RCC 7860 (cell line): ENCODE measurements at regions not wholly inside any gene's neighbourhood (a gene's known extent, or its start where the extent isn't known, plus 50 kb on each side); places are given as distances from the start of the nearest gene placed in this dataset.
A peak's percentile ranks its signal among the peaks of the same experiment; 100 is the strongest.

Experiments
- DNase-seq: peaks from one replicate; pipeline ENCODE4 v3.0.0-alpha.2; 2015; ENCODE audit warnings: low spot score
- FAIRE-seq: peaks from 2 replicates; lab custom pipeline; 2012; peaks lifted over from hg19 to GRCh38; lab: Jason Lieb, UNC

- DNase-seq (peak; percentile 57), FAIRE-seq (peak; percentile 52)
Measured at GRCh38 chr18:45167631-45168280, 447.5 kb upstream of the SLC14A2 start.

GRCh38 chr18:45168866-45169600, 446.2 kb upstream of the SLC14A2 start:
- DNase-seq, result peak; percentile 58
- FAIRE-seq, result no peak

GRCh38 chr18:45169610-45170009, 445.7 kb upstream of the SLC14A2 start:
- peak; percentile 69 for DNase-seq

GRCh38 chr18:45171679-45172191, 443.5 kb upstream of the SLC14A2 start:
- FAIRE-seq (no peak), DNase-seq (no peak)

More at GRCh38 chr18:45169610-45170009, 445.7 kb upstream of the SLC14A2 start:
- peak; percentile 72 for FAIRE-seq

DNA sequence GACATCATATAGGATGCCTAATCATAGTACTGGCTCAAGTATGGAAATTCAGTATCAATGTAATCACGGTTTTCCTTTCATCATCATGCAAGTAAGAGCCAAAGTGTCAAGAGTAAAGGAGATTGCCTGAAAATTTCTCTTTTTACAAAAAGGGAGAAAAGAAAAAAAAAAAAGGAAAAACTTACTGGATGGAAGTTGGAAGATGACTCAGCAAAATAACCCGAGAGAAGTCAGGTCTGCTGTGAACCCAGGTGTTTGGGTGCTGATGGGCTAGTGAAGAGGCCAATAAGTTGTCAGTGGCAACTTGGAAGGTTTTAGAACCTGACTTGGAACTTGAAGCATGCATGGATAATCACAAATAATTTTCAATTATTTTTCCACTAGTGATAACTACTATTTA, 441.9 kb upstream of the SLC14A2 start:
- FAIRE-seq, result no peak
- DNase-seq, result no peak

GRCh38 chr18:45173799-45174519, 441.3 kb upstream of the SLC14A2 start:
- FAIRE-seq (no peak), DNase-seq (no peak)

- FAIRE-seq, result no peak
- DNase-seq, result no peak
Measured at GRCh38 chr18:45174629-45175136, 440.6 kb upstream of the SLC14A2 start.

DNA sequence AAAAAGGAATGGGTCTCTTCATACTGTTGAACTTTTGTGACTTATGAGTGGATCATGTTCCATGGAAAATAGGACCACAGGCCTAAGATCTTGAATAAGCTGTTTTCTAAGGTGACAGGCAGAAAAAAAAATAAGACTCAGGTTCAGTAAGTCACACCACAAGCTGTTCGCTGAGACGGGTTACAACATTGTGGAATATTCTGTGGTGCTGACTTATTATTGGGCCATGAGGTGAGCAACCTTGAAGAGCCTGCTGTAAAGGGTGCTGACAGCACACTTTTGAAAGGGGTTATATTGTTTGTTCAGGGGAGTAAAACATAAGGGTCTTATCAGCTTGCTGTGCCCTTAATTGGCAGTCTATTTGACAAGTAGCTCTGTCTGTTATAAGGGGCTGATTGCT, 439.8 kb upstream of the SLC14A2 start:
- FAIRE-seq (no peak), DNase-seq (no peak)

GRCh38 chr18:45186832-45187231, 428.4 kb upstream of the SLC14A2 start:
- FAIRE-seq (no peak), DNase-seq (no peak)

DNA sequence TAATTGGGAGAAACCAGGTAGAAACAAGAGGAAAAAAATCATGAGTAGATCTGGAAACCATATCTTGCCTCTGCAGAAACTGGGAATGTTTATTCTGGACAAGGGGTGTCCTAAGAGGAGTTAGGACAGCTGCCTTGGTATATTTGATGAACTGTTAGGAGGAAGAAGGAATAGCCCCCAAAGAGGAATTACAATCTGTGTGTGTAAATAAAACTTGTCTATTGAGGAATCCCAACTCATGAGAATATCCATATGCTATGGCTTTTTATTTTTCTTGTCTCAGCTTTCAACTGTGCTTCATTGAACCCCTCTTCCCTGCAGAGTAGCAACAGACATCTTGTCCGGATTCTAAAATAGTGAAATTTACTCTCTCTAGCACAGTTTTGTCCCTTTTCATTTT, 423.5 kb upstream of the SLC14A2 start:
- DNase-seq (no peak), FAIRE-seq (no peak)

DNA sequence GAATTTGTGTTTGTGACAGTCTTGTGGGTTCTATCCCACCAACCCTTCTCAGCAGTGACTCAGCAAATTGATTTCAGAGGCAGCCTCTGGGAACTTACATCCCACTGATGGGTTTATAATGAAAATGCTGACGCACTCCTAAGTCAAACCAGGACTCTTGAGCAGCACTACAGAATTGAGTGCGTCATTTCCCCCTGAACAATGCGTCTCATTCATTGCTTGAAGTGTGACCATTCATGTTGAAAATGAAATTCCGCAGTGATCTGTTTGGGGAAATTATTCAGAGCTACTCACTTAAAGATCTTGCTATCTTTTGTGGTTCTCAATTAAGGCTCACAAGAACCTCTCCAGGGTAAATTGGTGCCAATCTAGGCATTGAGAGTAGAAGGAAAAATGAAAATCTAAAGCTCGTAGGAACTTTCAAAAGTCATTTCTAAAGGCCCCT, 417.7 kb upstream of the SLC14A2 start:
- no peak for FAIRE-seq
- peak; percentile 10 for DNase-seq

- no peak for FAIRE-seq
- no peak for DNase-seq
Measured at GRCh38 chr18:45198526-45198925, 416.8 kb upstream of the SLC14A2 start.

DNA sequence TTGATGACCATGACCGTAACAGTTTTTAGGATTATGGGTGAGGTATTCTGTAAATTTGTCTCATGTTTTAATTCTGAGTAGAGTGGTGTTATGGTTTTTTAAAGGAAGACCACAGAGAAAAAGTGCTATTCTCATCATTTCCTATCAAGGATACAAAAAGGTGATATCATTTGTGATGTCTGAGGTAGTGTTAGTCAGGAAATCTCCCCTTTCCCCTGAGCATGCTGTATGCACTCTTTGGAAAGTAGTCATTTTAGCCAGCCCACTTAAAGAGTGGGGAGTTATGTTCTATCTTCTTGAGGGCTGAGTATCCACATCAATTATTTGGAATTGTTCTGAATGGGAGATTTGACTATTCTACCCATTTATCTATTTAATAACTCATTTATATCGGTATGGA, 414.2 kb upstream of the SLC14A2 start:
- FAIRE-seq (no peak), DNase-seq (no peak)

GRCh38 chr18:45201489-45201888, 413.8 kb upstream of the SLC14A2 start:
- DNase-seq (no peak), FAIRE-seq (no peak)

DNA sequence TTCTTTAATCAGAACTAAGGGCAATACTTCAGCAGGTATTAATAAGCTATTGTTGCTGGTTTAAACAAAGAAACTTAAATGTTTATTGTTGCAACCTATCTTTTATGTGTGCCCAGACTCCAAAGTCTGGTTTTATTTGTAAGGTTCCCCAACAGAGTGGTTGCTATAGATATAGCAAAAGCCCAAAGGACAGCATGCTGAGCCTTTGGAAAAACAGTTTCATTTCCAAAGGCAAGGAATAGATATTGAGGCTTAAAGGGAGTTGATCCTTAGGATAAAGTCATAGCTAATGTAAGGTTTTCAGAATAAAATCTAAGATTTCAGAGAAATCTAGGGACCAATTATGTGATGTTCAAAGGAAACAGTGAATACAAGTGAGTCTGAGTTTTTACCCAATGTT, 413.2 kb upstream of the SLC14A2 start:
- no peak for DNase-seq
- no peak for FAIRE-seq

- no peak for FAIRE-seq
- no peak for DNase-seq
Measured at GRCh38 chr18:45203677-45204076, 411.6 kb upstream of the SLC14A2 start.

DNA sequence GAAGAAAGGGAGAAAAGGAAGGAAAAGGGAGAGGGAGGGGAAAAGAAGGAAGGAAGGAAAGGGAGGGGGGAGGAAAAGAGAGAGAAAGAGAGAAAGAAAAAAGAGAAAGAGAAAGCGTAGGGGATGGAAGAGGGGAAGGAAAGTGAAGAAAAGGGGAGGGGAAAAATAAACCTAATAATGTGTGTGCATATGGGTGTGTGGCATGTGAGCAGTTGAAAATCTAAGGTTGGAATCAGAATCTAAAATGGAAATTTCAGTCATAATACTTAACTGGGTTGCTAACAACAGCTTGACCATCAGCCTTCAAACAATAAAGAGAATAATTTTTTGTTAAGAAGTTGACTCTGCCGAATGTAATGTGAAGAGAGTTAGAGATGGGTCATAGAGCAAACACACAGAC, 407.9 kb upstream of the SLC14A2 start:
- DNase-seq (no peak), FAIRE-seq (no peak)

DNA sequence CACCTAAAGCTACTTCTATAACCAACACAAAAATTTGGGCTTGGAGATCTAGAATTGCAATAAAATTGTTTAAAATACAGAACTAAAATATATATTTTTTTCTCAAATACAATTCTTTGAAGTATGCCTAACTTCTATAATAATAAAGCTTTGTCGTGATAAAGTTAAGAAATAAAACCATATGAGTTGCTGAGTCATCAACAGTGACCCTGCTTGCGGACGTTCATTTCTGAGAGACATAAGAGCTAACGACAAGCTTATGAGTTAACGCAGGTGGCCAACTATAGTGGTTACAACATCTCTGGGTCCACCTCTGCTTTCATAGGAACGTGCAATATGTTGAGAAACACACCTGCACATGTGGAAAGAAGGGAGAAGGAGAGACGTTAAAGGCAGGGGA, 407.1 kb upstream of the SLC14A2 start:
- FAIRE-seq (no peak), DNase-seq (no peak)

DNA sequence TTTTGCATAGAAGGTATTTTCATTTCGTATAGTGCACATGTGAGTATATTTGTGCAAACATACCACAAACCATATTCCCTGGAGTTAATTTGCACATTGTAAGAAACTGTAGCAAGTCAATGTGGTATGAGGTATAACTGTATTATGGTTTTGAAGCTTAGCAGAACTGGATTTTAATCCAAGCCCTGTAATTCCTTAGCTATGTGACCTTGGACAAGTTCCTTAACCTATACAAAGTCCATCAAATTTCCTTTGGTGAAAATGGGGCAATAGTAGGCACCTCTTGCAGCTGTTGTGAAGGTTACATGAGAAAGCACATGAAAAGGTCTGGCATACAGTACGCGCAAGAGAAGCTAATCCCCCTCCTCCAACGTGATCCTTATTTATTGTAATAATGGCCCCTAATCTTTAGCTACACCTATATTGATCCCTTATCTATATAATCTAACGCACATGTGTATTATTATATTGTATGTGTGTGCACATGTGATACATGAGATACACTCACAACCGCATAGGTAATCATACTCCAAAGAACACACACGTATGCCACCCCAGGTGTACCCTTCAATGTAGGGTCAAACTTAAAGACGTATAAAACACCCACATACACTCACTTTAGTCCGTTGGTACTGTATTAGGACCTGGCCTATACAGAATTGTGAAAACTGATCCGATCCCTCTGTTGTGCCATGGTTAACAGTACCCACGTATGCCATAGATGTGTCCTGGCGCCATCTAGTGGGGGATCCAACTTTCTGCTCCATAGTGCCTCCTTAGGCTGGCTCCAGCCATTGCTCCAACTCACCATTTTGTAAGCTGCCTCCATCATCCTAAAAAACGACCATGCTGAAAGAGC, 402.9 kb upstream of the SLC14A2 start:
- DNase-seq (peak; percentile 51), FAIRE-seq (no peak)

GRCh38 chr18:45213040-45213333, 402.3 kb upstream of the SLC14A2 start:
- no peak for DNase-seq
- no peak for FAIRE-seq

GRCh38 chr18:45218436-45218835, 396.8 kb upstream of the SLC14A2 start:
- FAIRE-seq, result no peak
- DNase-seq, result no peak
